ENCODE measurements at regions not wholly inside any gene's neighbourhood (a gene's known extent, or its start where the extent isn't known, plus 50 kb on each side); places are given as distances from the start of the nearest gene placed in this dataset.

GRCh38 chr2:75390169-75390568, 170.6 kb downstream of the EVA1A start:
- TF ChIP-seq CTCF (IDR thresholded peaks at IDR 0.05) = no peak
- no peak for TF ChIP-seq POLR2AphosphoS5 (IDR thresholded peaks at IDR 0.05)
